ENCODE measurements at regions not wholly inside any gene's neighbourhood (a gene's known extent, or its start where the extent isn't known, plus 50 kb on each side); places are given as distances from the start of the nearest gene placed in this dataset.

DNA sequence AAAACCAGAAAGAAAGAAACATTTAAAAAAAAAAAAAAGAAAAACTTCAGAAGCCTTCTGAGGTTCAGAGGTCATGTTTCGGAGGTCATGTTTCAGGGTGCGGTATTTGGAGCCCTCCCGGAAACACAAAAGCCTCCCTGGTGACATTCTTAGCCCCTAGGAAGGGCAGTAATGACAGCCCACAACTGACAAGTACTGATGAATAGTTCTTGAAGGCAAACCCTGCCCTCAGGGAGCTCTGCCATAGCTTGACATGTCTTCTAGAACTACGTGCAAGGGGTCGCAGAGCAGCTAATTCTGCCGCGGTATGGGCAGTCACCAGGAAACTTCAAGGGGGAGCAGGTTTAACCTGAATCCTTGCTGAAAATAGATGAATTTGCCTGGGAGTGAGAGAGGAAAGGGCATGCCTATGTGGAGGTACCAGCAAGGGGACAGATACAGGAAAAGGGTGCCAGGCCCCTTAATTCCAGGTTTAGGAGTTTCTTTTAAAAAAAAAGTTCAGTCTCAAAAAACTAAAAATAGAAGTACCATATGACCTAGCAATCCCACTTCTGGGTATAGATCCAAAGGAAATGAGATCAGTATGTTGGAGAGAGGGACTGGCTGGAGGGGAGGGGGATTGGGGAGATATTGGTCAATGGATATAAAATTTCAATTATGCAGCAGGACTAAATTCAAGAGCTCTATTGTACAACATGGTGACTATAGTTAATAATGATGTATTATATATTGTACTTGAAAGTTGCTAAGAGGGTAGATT is 98.4 kb downstream of the C9orf152 start:
- no peak overlapping the region for H3K4me3 ChIP-seq (replicated peaks in 1 of 3; ENCODE audit: insufficient read depth in 1 of 3, low read depth in 1 of 3, low read length in 3 of 3)
- H4K20me1 ChIP-seq (replicated peaks; ENCODE audit: control insufficient read depth, extremely low read depth, insufficient read depth, low read length) = peaks cover 7% of the 10 kb centered on the region
- H3K27me3 ChIP-seq (ENCODE audit: control insufficient read depth in 2 of 2, insufficient read depth in 2 of 2, low read length in 2 of 2) = no peaks in the 10 kb centered on the region
- dilution Hi-C loops (cut with MboI; ENCODE audit: extremely low pct_ligation_motif_present, low sequenced_read_pairs) (no loop called here), intact Hi-C loops (cut with micrococcal nuclease) (no loop called here)
- no peaks in the 10 kb centered on the region for H3K9me1 ChIP-seq (replicated peaks; ENCODE audit: control insufficient read depth, extremely low read depth, insufficient read depth, low read length)
- peaks cover 92% of the 10 kb centered on the region for H3K79me2 ChIP-seq (ENCODE audit: control insufficient read depth, insufficient read depth, low read length)
- FAIRE-seq (no peak), DNase-seq (ENCODE audit: low read depth, low spot score) (no peak)
- no peak for TF ChIP-seq EZH2 (IDR thresholded peaks at IDR 0.05; ENCODE audit: borderline replicate concordance, low read depth, low read length, severe bottlenecking)
- TF ChIP-seq POLR2A (IDR thresholded peaks at IDR 0.05; ENCODE audit: low read depth, low read length) = no peak
- TF ChIP-seq JUN (IDR thresholded peaks at IDR 0.05; ENCODE audit: borderline replicate concordance, insufficient read depth, insufficient read length, low read depth) = no peak
- TF ChIP-seq GATA2 (IDR thresholded peaks at IDR 0.05; ENCODE audit: insufficient read depth, insufficient read length, low read depth, low read length) = no peak
- TF ChIP-seq CTCF (IDR thresholded peaks at IDR 0.05; ENCODE audit: extremely low read depth in 1 of 2, insufficient read depth in 1 of 2, low read depth in 1 of 2, low read length in 2 of 2) = no peak
- no peak for TF ChIP-seq POLR2AphosphoS5 (IDR thresholded peaks at IDR 0.05; ENCODE audit: insufficient read depth, low read depth, low read length)
- no peak for TF ChIP-seq MAX (IDR thresholded peaks at IDR 0.05; ENCODE audit: insufficient read depth, insufficient read length)
- TF ChIP-seq MYC (IDR thresholded peaks at IDR 0.05; ENCODE audit: low read depth, low read length) = no peak
- no peak for TF ChIP-seq FOS (IDR thresholded peaks at IDR 0.05; ENCODE audit: borderline replicate concordance, insufficient read depth, low read length)
- ChIA-PET CTCF (interaction anchor here (1.4 kb wide), 1 partner anchor 17 kb away, joined by 4 read pairs; no protein-coding TSS in a partner anchor), POLR2A (no interaction called here)
- H3K4me1 ChIP-seq (ENCODE audit: control insufficient read depth, extremely low read depth, insufficient read depth, low read length) = peaks cover 16% of the 10 kb centered on the region
- H2AFZ ChIP-seq (ENCODE audit: low read depth, low read length) = no peak overlapping the region
- H3K9ac ChIP-seq (replicated peaks; ENCODE audit: extremely low read depth, insufficient read depth, low read length) = no peak overlapping the region
- no peaks in the 10 kb centered on the region for H3K9me3 ChIP-seq (replicated peaks; ENCODE audit: control insufficient read depth, insufficient read depth, low read length)
- no TSS peak for BruUV-seq (replicated peaks)
- H3K4me2 ChIP-seq (ENCODE audit: insufficient read depth, low read length) = no peak overlapping the region
- peak overlapping the region; percentile 42 for H3K27ac ChIP-seq (ENCODE audit: insufficient read depth, low read depth, low read length)
- peaks cover 2 to 4% of the 10 kb centered on the region in 2 experiments for H3K36me3 ChIP-seq (ENCODE audit: control insufficient read depth in 2 of 2, extremely low read depth in 1 of 2, insufficient read depth in 2 of 2, low read length in 2 of 2)

Measured in endothelial cell of umbilical vein (primary cell).